HepG2 (cell line): ENCODE measurements at regions not wholly inside any gene's neighbourhood (a gene's known extent, or its start where the extent isn't known, plus 50 kb on each side); places are given as distances from the start of the nearest gene placed in this dataset.

Experiments used
- ATAC-seq: fragments of 200-7000 bp; cut with Tn5 transposase; 3 replicates; pipeline ENCODE4 v1.9.1; 2020; ENCODE audit warnings: mild to moderate bottlenecking, moderate library complexity
- BruUV-seq: library from RNA; stranded (reverse); fragments of 400-500 nt; replicated peaks from 2 replicates; lab custom pipeline; 2021; lab: Mats Ljungman, UMichigan
- CTCF ChIA-PET: fragments of 300-600 bp; formaldehyde crosslinking; extraction: SDS; loops from one replicate; lab custom pipeline; 2021; ENCODE audit warnings: low total read pairs, inconsistent platforms, low intra/inter-chr PET ratio; lab: Yijun Ruan, JAX
- POLR2A ChIA-PET: fragments of 350-600 bp; sonication (Branson Sonifier 250); formaldehyde crosslinking; loops from one replicate; lab custom pipeline; 2020; ENCODE audit warnings: antibody characterized with exemption, inconsistent platforms; lab: Yijun Ruan, JAX
- DNase-seq: peaks from one replicate; pipeline ENCODE4 v3.0.0-alpha.2; 2015; ENCODE audit warnings: low spot score
- FAIRE-seq: peaks from 3 replicates; lab custom pipeline; 2011; peaks lifted over from hg19 to GRCh38; lab: Jason Lieb, UNC
- H2AFZ ChIP-seq: one replicate; pipeline ENCODE4 v1.6.1; 2011; ENCODE audit warnings: low read length, inconsistent platforms
- H3K27ac ChIP-seq: fragments of 300-600 bp; 3 replicates; pipeline ENCODE4 v1.8.0; 2011; ENCODE audit warnings: mixed run types, mild to moderate bottlenecking, mixed read lengths, low read length, inconsistent platforms; ENCODE audit not compliant: insufficient read depth; ENCODE audit errors: extremely low read length
- H3K27me3 ChIP-seq, 2 experiments: fragments of 200-600 bp in 1 of 2; 2 replicates in 1 of 2; 3 replicates in 1 of 2; pipeline versions ENCODE4 v1.6.0 to v1.8.0; 2011; ENCODE audit warnings: low read length in 2 of 2, mild to moderate bottlenecking in 2 of 2, moderate library complexity in 2 of 2, inconsistent platforms in 1 of 2; ENCODE audit not compliant: insufficient read depth in 2 of 2, control insufficient read depth in 1 of 2
- H3K36me3 ChIP-seq, 2 experiments: fragments of 200-600 bp in 1 of 2; replicated peaks in 1 of 2; 2 replicates in 1 of 2; 3 replicates in 1 of 2; pipeline versions ENCODE4 v1.5.1 to v1.8.0; 2011; ENCODE audit warnings: low read length in 2 of 2, inconsistent platforms in 1 of 2; ENCODE audit not compliant: insufficient read depth in 2 of 2, control insufficient read depth in 1 of 2
- H3K4me1 ChIP-seq: 2 replicates; pipeline ENCODE4 v1.5.1; 2012; ENCODE audit warnings: low read length, inconsistent platforms; ENCODE audit not compliant: insufficient read depth
- H3K4me2 ChIP-seq: 2 replicates; pipeline ENCODE4 v1.6.0; 2011; ENCODE audit warnings: low read depth, low read length, inconsistent platforms
- H3K4me3 ChIP-seq, 3 experiments: fragments of 200-600 bp in 1 of 3; sonication (generic), shearing (Covaris generic) in 1 of 3; replicated peaks in 1 of 3; 2 replicates each; pipeline ENCODE4 v1.5.1; 2011 to 2016; ENCODE audit warnings: low read length in 3 of 3, inconsistent platforms in 2 of 3, low read depth in 2 of 3, mild to moderate bottlenecking in 2 of 3, control low read depth in 1 of 3, mixed read lengths in 1 of 3; ENCODE audit not compliant: insufficient read depth in 1 of 3
- H3K79me2 ChIP-seq: one replicate; pipeline ENCODE4 v1.6.1; 2011; ENCODE audit warnings: low read length, inconsistent platforms; ENCODE audit not compliant: insufficient read depth
- H3K9ac ChIP-seq: 2 replicates; pipeline ENCODE4 v1.6.0; 2011; ENCODE audit warnings: mild to moderate bottlenecking, low read depth, low read length, inconsistent platforms; ENCODE audit not compliant: insufficient read depth
- H3K9me3 ChIP-seq: 2 replicates; pipeline ENCODE4 v1.5.1; 2012; ENCODE audit warnings: mild to moderate bottlenecking, low read length
- H4K20me1 ChIP-seq: 2 replicates; pipeline ENCODE4 v1.6.0; 2011; ENCODE audit warnings: inconsistent platforms, mild to moderate bottlenecking, low read length, moderate library complexity; ENCODE audit not compliant: insufficient read depth
- AHDC1 ChIP-seq: sonication (generic); formaldehyde crosslinking; IDR thresholded peaks from 2 replicates; pipeline ENCODE4 v1.5.1; 2020; ENCODE audit warnings: mild to moderate bottlenecking, missing genetic modification reagents, borderline replicate concordance
- EHMT2 ChIP-seq: fragments of 200-600 bp; sonication (generic); IDR thresholded peaks from 2 replicates; pipeline ENCODE4 v1.7.0; 2017; ENCODE audit warnings: antibody characterized with exemption, low read depth, low read length, borderline replicate concordance
- HNF4A ChIP-seq: sonication (generic); formaldehyde crosslinking; IDR thresholded peaks from 2 replicates; pipeline ENCODE4 v1.4.0; 2020; ENCODE audit warnings: missing genetic modification reagents
- HNF4G ChIP-seq, 2 experiments: sonication (generic) in 1 of 2; formaldehyde crosslinking in 1 of 2; IDR thresholded peaks; 2 replicates each; pipeline versions ENCODE4 v1.4.0 to v1.6.1; 2011 to 2020; ENCODE audit warnings: borderline replicate concordance in 2 of 2, low read depth in 2 of 2, mild to moderate bottlenecking in 2 of 2, low read length in 1 of 2, missing genetic modification reagents in 1 of 2, moderate library complexity in 1 of 2
- NR2F6 ChIP-seq, 2 experiments: IDR thresholded peaks; 2 replicates each; pipeline ENCODE4 v1.6.1; 2016; ENCODE audit warnings: antibody characterized with exemption in 1 of 2, mild to moderate bottlenecking in 1 of 2
- PATZ1 ChIP-seq: sonication (generic); formaldehyde crosslinking; IDR thresholded peaks from 2 replicates; pipeline ENCODE4 v1.4.0; 2020; ENCODE audit warnings: missing genetic modification reagents
- PAXIP1 ChIP-seq: sonication (generic); formaldehyde crosslinking; conservative IDR thresholded peaks from 2 replicates; pipeline ENCODE4 v1.4.0; 2020; ENCODE audit warnings: mild to moderate bottlenecking, missing genetic modification reagents, moderate library complexity
- RXRA ChIP-seq: sonication (generic); formaldehyde crosslinking; IDR thresholded peaks from 2 replicates; pipeline ENCODE4 v1.5.1; 2020; ENCODE audit warnings: missing genetic modification reagents
- SP5 ChIP-seq: IDR thresholded peaks from 2 replicates; pipeline ENCODE4 v1.6.1; 2016; ENCODE audit warnings: low read depth, borderline replicate concordance
- ZNF207 ChIP-seq: fragments of 450-650 bp; IDR thresholded peaks from 2 replicates; pipeline ENCODE4 v1.6.1; 2016; ENCODE audit warnings: antibody characterized with exemption, borderline replicate concordance
- WGBS: methylation state at CpG from one replicate; pipeline ENCODE4 v1.1.6; 2017; ENCODE audit warnings: low lambda C conversion rate; 5-methylcytosine and 5-hydroxymethylcytosine counted together
- in situ Hi-C: cut with HindIII; loops from 2 replicates; pipeline ENCODE4 v1.10.0; 2017; ENCODE audit warnings: low pct_unique_long_range_greater_than_20kb; ENCODE audit not compliant: extremely low pct_ligation_motif_present
- intact Hi-C: fragments of 100-400 bp; cut with micrococcal nuclease; formaldehyde crosslinking; loops from one replicate; pipeline ENCODE4 v1.10.0; 2022; ENCODE audit not compliant: unreplicated experiment

GRCh38 chr22:27644566-27644965 lies 157.0 kb downstream of the MN1 start:
- no peak overlapping the region; the same call in 1 of the 2 replicates for H3K4me2 ChIP-seq
- no peak overlapping the region for H3K4me3 ChIP-seq
- no peaks in the 10 kb centered on the region for H3K36me3 ChIP-seq
- no peaks in the 10 kb centered on the region for H3K79me2 ChIP-seq
- H3K4me1 ChIP-seq = peaks cover 74% of the 10 kb centered on the region
- ATAC-seq (peak; percentile 20; the same call in 2 of the 3 replicates), FAIRE-seq (no peak), DNase-seq (no peak)
- ChIA-PET POLR2A (interaction anchor here (0.9 kb wide), 1 partner anchor 26 kb away, joined by 5 read pairs; no protein-coding TSS in a partner anchor), CTCF (no interaction called here)
- intact Hi-C loops = no loop called here
- H3K27ac ChIP-seq = no peak overlapping the region
- no peaks in the 10 kb centered on the region for H3K9me3 ChIP-seq
- peaks cover 0 to 6% of the 10 kb centered on the region in 2 experiments; a peak in 1 of 5 replicates for H3K27me3 ChIP-seq
- no peak overlapping the region for H2AFZ ChIP-seq
- H4K20me1 ChIP-seq = no peaks in the 10 kb centered on the region
- BruUV-seq = no TSS peak
- in situ Hi-C loops = loop anchor here (10.0 kb wide), 1 partner anchor 60 kb away; no protein-coding TSS in a partner anchor
- 1% methylated on average over 3 of the region's 7 CpGs for WGBS
- H3K9ac ChIP-seq = no peak overlapping the region
- TF ChIP-seq PAXIP1 (CRISPR knock-in tag) (peak; percentile 32; the same call in 1 of the 2 replicates), HNF4A (CRISPR knock-in tag) (peak; percentile 19; the same call in 1 of the 2 replicates), EHMT2 (no peak), ZNF207 (no peak), AHDC1 (CRISPR knock-in tag) (no peak), SP5 (CRISPR knock-in tag) (peak; percentile 38; the same call in 1 of the 2 replicates), HNF4G (IDR thresholded peaks at IDR 0.05; ENCODE audit: borderline replicate concordance, low read depth, low read length) (0 out of 2 replicates have a peak, but pooled peaks have one; percentile 11), HNF4G (CRISPR knock-in tag; IDR thresholded peaks at IDR 0.05; ENCODE audit: borderline replicate concordance, low read depth) (no peak), PATZ1 (CRISPR knock-in tag) (peak; percentile 72; the same call in 1 of the 2 replicates), NR2F6 (IDR thresholded peaks at IDR 0.05) (peak; percentile 75; the same call in 1 of the 2 replicates), NR2F6 (CRISPR knock-in tag; IDR thresholded peaks at IDR 0.05) (peak; percentile 55), RXRA (CRISPR knock-in tag) (peak; percentile 39; the same call in 1 of the 2 replicates)
